HG03565 (cell line): ENCODE measurements at regions not wholly inside any gene's neighbourhood (a gene's known extent, or its start where the extent isn't known, plus 50 kb on each side); places are given as distances from the start of the nearest gene placed in this dataset.

Experiments used
- ATAC-seq: cut with Tn5 transposase; IDR thresholded peaks from one replicate; pipeline ENCODE4 v1.9.1; 2021; ENCODE audit warnings: mild to moderate bottlenecking, moderate library complexity; ENCODE audit not compliant: unreplicated experiment

- ATAC-seq: no peak
These were observed 87.7 kb upstream of the CXCR4 start for GRCh38 chr2:136205615-136206014.

- ATAC-seq: no peak
These were observed 87.0 kb upstream of the CXCR4 start for GRCh38 chr2:136204971-136205370.

GRCh38 chr2:136195226-136195625, 77.3 kb upstream of the CXCR4 start:
- no peak for ATAC-seq

- ATAC-seq: no peak
These were observed 73.1 kb upstream of the CXCR4 start for GRCh38 chr2:136191041-136191440.

GRCh38 chr2:136189221-136189782, 71.4 kb upstream of the CXCR4 start:
- no peak for ATAC-seq

- ATAC-seq: no peak
These were observed 70.1 kb upstream of the CXCR4 start for GRCh38 chr2:136188086-136188485.

- no peak for ATAC-seq
These were observed 68.2 kb upstream of the CXCR4 start for GRCh38 chr2:136185981-136186776.

GRCh38 chr2:136183097-136183496, 65.1 kb upstream of the CXCR4 start:
- no peak for ATAC-seq

- ATAC-seq: no peak
These were observed 64.4 kb upstream of the CXCR4 start for GRCh38 chr2:136182315-136182714.

- ATAC-seq: no peak
These were observed 61.6 kb upstream of the CXCR4 start for GRCh38 chr2:136179602-136179975.

- ATAC-seq: no peak
These were observed 61.1 kb upstream of the CXCR4 start for GRCh38 chr2:136178941-136179601.

GRCh38 chr2:136175868-136176267, 57.9 kb upstream of the CXCR4 start:
- no peak for ATAC-seq

GRCh38 chr2:136175466-136175865, 57.5 kb upstream of the CXCR4 start:
- ATAC-seq: no peak

- no peak for ATAC-seq
These were observed 55.2 kb upstream of the CXCR4 start for GRCh38 chr2:136173126-136173525.

GRCh38 chr2:136171223-136171622, 53.3 kb upstream of the CXCR4 start:
- ATAC-seq: no peak

GRCh38 chr2:136168720-136169119, 50.8 kb upstream of the CXCR4 start:
- no peak for ATAC-seq

GRCh38 chr2:136167721-136168475, 49.9 kb upstream of the CXCR4 start:
- no peak for ATAC-seq
